BE2C (cell line): ENCODE measurements at regions not wholly inside any gene's neighbourhood (a gene's known extent, or its start where the extent isn't known, plus 50 kb on each side); places are given as distances from the start of the nearest gene placed in this dataset.
A peak's percentile ranks its signal among the peaks of the same experiment; 100 is the strongest.

Experiments
- DNase-seq: peaks from one replicate; pipeline ENCODE4 v3.0.0-alpha.2; 2020
- H3K27me3 ChIP-seq: fragments of 250-450 bp; sonication (Bioruptor Pico); 2 replicates; pipeline ENCODE4 v1.5.1; 2020; ENCODE audit warnings: mild to moderate bottlenecking
- H3K36me3 ChIP-seq: fragments of 250-450 bp; sonication (Bioruptor Pico); 2 replicates; pipeline ENCODE4 v1.5.1; 2020; ENCODE audit warnings: mild to moderate bottlenecking
- H3K4me1 ChIP-seq: fragments of 250-450 bp; sonication (Bioruptor Pico); 2 replicates; pipeline ENCODE4 v1.5.1; 2020
- H3K4me3 ChIP-seq: 2 replicates; pipeline ENCODE4 v1.5.1; 2011; ENCODE audit warnings: low read depth, low read length
- H3K9me3 ChIP-seq: fragments of 250-450 bp; sonication (Bioruptor Pico); 2 replicates; pipeline ENCODE4 v1.5.1; 2020
- CTCF ChIP-seq: IDR thresholded peaks from 2 replicates; pipeline ENCODE4 v1.5.1; 2012; ENCODE audit warnings: mild to moderate bottlenecking, low read depth, low read length

GRCh38 chr22:27660306-27660705 is 141.2 kb downstream of the MN1 start:
- Histone ChIP-seq H3K4me3 (no peak overlapping the region), H3K4me1 (peaks cover 8% of the 10 kb centered on the region)
- no peak for TF ChIP-seq CTCF

DNA sequence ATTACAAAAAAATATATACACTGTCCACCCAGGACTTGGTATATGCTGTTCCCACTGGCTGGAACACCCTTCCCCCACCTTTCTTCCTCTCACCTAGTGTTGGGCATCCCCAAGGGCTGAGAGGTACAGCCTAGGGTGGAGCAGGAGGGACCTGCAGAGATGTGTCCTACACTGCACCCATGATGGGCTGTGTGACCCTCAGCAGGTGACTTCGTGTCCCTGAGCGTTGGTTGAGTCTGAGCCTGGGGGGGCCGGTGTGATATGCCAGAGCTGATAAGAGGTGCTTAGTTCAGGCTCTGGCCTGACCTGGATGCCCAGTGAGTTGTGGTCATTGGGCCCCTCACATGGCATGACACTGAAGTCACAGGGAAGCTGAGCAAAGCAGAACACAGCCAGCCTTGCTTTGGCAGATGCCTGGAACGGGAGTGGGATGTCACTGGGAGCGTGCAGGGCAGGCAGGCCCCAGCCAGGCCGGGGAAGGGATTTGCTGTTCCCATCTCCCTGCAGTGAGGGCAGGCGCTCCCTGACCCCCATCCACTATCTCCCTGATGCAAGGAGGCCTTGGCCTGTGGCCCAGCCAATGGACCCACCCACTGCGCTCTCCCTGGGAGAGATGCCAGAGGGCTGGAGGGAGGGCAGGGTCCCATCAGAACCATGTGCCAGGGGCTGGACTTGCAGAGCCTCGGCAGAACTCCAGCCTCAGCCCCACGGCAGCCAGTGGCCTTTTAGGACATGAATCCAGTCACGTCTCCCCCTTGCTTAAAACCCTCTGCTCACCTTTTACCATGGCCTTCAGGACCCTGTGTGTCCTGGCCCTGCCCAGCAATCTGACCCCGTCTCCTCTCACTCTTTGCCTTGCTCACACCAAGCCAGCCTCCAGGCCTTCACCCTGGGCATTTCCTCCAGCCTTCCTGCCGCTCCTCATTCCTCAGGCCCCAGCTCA is 138.9 kb downstream of the MN1 start:
- no peak overlapping the region for H3K4me3 ChIP-seq
- H3K27me3 ChIP-seq = no peaks in the 10 kb centered on the region; the same call in 1 of the 2 replicates
- DNase-seq = peak; percentile 64
- H3K4me1 ChIP-seq = peaks cover 8% of the 10 kb centered on the region
- H3K36me3 ChIP-seq = no peaks in the 10 kb centered on the region
- peaks cover 4% of the 10 kb centered on the region; the same call in 1 of the 2 replicates for H3K9me3 ChIP-seq
- no peak for TF ChIP-seq CTCF

More at GRCh38 chr22:27660306-27660705, 141.2 kb downstream of the MN1 start:
- Histone ChIP-seq H3K36me3 (no peaks in the 10 kb centered on the region), H3K9me3 (no peaks in the 10 kb centered on the region), H3K27me3 (peaks cover 3% of the 10 kb centered on the region; the same call in 1 of the 2 replicates)
- DNase-seq = no peak

DNA sequence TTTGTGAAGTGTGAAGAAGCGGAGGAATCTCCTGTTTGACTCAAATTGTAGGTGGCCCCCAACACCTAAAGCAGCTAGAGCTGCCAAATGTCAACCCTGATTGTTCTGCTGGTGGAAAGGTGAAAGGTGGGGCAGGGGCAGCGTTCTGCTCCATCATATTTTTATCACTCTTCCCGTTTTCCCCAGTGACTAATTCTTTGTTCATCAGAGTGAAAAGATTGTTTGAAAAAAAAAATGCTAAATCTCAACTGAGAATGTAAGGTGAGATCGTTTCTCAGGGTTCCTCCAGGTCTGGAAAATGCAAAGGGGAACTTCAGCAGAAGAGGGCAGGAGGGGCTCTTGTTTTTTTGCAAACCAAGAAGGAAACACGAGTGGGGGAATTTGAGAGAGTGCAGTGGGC is 137.7 kb downstream of the MN1 start:
- no peak for DNase-seq
- no peak overlapping the region for H3K4me3 ChIP-seq
- no peaks in the 10 kb centered on the region for H3K36me3 ChIP-seq
- no peak for TF ChIP-seq CTCF
- H3K27me3 ChIP-seq = no peaks in the 10 kb centered on the region
- peaks cover 4% of the 10 kb centered on the region; the same call in 1 of the 2 replicates for H3K9me3 ChIP-seq
- peaks cover 8% of the 10 kb centered on the region for H3K4me1 ChIP-seq

GRCh38 chr22:27666272-27666997 is 135.1 kb downstream of the MN1 start:
- DNase-seq = no peak
- H3K4me3 ChIP-seq = no peak overlapping the region
- TF ChIP-seq CTCF = no peak
- H3K9me3 ChIP-seq = peaks cover 4% of the 10 kb centered on the region; the same call in 1 of the 2 replicates
- peaks cover 8% of the 10 kb centered on the region for H3K4me1 ChIP-seq
- no peaks in the 10 kb centered on the region for H3K36me3 ChIP-seq
- H3K27me3 ChIP-seq = no peaks in the 10 kb centered on the region

- no peaks in the 10 kb centered on the region for H3K36me3 ChIP-seq
- H3K4me1 ChIP-seq = peaks cover 7% of the 10 kb centered on the region
- DNase-seq = no peak
- peaks cover 4% of the 10 kb centered on the region; the same call in 1 of the 2 replicates for H3K9me3 ChIP-seq
- no peak for TF ChIP-seq CTCF
- H3K4me3 ChIP-seq = no peak overlapping the region
- no peaks in the 10 kb centered on the region for H3K27me3 ChIP-seq
Observed at GRCh38 chr22:27667121-27667843, 134.3 kb downstream of the MN1 start.
